Pancreas (tissue), 10 donors: ENCODE measurements at regions not wholly inside any gene's neighbourhood (a gene's known extent, or its start where the extent isn't known, plus 50 kb on each side); places are given as distances from the start of the nearest gene placed in this dataset.

ENCODE experiments used
- ATAC-seq, 4 donors: fragments of 200-7000 bp; cut with Tn5 transposase; one replicate each; pipeline versions ENCODE4 v1.8.0 to v1.9.1; 2020; ENCODE audit warnings: mild to moderate bottlenecking in 4 of 4, moderate library complexity in 4 of 4
- DNase-seq, 6 donors: peaks; one replicate each; pipeline ENCODE4 v3.0.0-alpha.2; 2020
- FAIRE-seq: peaks from 2 replicates; lab custom pipeline; 2012; peaks lifted over from hg19 to GRCh38; lab: Jason Lieb, UNC
- H3K27ac ChIP-seq, 4 donors: fragments of 200-600 bp; sonication (generic); 1 replicate in 3 of 4; 2 replicates in 1 of 4; pipeline versions ENCODE4 v1.5.0 to v1.8.0; 2020
- H3K27me3 ChIP-seq, 4 donors: fragments of 200-600 bp; one replicate each; pipeline ENCODE4 v1.8.0; 2021
- H3K36me3 ChIP-seq, 3 donors: fragments of 200-600 bp; sonication (generic) in 1 of 3; one replicate each; pipeline versions ENCODE4 v1.5.0 to v1.8.0; 2020 to 2021
- H3K4me1 ChIP-seq, 3 donors: fragments of 200-600 bp; one replicate each; pipeline ENCODE4 v1.8.0; 2021
- H3K4me3 ChIP-seq, 4 donors: fragments of 200-600 bp; sonication (generic) in 2 of 4; one replicate each; pipeline versions ENCODE4 v1.5.0 to v1.8.0; 2020 to 2021
- H3K9me3 ChIP-seq, 4 donors: fragments of 200-600 bp; one replicate each; pipeline ENCODE4 v1.8.0; 2021
- WGBS, 2 donors: extraction: QIAGEN DNeasy Blood & Tissue Kit; methylation state at CpG; one replicate each; pipeline ENCODE4 v1.1.7; 2013; 5-methylcytosine and 5-hydroxymethylcytosine counted together
- intact Hi-C, 3 donors: fragments of 100-400 bp; cut with DNase I; formaldehyde crosslinking; loops; one replicate each; pipeline versions ENCODE4 v1.11.1 to v1.14.2; 2022
- TF ChIP-seq, protein P1 (sequence below), 4 donors: fragments of 200-600 bp; sonication (generic) in 3 of 4; IDR thresholded peaks; one replicate each; pipeline versions ENCODE4 v1.5.0 to v1.8.0; 2021; ENCODE audit warnings: antibody characterized with exemption in 4 of 4
- donor health status: healthy with polysubstance abuse.
- donor health status: DM: no; HTN: no; CAD: no; lungs with moderate emphysema.
- donor health status: DM: no; HTN: no; CAD: no.
- donor health status: control.
- donor health status: control.
- donor health status: Bipolar disorder and iron deficiency.
- donor health status: DM: yes; HTN: yes; CAD: no.
- donor health status: DM: no; HTN: no; CAD: no.
- donor health status: DM: no; HTN: no; CAD: no.
- donor health status: DM: yes; HTN: yes; CAD: no.

DNA sequence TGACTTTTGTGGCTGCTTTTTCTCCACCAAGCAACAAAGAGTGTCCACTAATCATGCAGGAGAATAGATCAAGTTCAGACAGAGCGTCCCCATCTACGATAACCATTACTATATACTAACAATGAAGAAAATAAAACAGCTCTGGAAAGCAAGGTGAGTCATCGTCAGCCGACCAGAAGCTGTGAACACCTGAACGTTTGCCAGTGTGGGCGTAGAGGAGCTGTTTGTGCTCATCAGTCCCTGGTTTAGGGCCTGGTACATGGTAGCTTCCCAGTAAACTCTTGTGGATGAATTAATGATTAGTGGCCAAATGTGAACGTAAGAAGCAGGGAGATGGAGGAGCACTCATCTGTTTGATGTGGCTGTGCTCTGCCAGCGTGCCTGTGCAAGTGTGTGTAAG is 180.7 kb downstream of the EVX1 start:
- 59 to 72% methylated on average over 8 of the region's 8 CpGs for WGBS, 2 donors
- H3K27me3 ChIP-seq, result no peaks in the 10 kb centered on the region
- peak overlapping the region in 1 of 4 donors; percentile 15 for H3K27ac ChIP-seq
- ATAC-seq (peak in 3 of 4 donors; percentile 28 to 56 (median 49)), FAIRE-seq (no peak), DNase-seq (peak in 1 of 6 donors; percentile 18)
- TF ChIP-seq, protein P1, sequence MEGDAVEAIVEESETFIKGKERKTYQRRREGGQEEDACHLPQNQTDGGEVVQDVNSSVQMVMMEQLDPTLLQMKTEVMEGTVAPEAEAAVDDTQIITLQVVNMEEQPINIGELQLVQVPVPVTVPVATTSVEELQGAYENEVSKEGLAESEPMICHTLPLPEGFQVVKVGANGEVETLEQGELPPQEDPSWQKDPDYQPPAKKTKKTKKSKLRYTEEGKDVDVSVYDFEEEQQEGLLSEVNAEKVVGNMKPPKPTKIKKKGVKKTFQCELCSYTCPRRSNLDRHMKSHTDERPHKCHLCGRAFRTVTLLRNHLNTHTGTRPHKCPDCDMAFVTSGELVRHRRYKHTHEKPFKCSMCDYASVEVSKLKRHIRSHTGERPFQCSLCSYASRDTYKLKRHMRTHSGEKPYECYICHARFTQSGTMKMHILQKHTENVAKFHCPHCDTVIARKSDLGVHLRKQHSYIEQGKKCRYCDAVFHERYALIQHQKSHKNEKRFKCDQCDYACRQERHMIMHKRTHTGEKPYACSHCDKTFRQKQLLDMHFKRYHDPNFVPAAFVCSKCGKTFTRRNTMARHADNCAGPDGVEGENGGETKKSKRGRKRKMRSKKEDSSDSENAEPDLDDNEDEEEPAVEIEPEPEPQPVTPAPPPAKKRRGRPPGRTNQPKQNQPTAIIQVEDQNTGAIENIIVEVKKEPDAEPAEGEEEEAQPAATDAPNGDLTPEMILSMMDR (IDR thresholded peaks at IDR 0.05), result no peak
- intact Hi-C loops, result no loop called here
- H3K9me3 ChIP-seq, result no peaks in the 10 kb centered on the region
- no peak overlapping the region for H3K4me3 ChIP-seq
- H3K36me3 ChIP-seq, result no peaks in the 10 kb centered on the region
- H3K4me1 ChIP-seq, result peaks cover 0 to 5% (median 0%) of the 10 kb centered on the region in 3 donors

DNA sequence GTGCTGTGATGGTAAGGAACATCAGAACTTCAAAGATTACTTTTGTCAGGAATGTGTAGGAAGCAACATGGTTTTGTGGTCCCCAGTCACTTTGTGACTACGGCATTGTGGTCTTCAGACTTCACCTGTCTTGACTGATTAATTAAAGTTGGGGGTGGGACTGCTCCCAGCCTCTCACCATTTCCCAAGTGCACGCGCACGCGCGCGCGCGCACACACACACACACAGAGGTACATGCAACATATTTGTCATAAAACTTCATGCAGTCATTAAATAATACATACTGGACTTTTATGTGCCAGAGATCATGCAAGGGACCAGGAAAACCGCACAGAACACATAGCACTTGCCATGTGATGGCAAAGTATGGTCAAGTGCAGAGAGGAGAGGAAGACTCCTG is 181.2 kb downstream of the EVX1 start:
- no peaks in the 10 kb centered on the region for H3K36me3 ChIP-seq
- H3K4me1 ChIP-seq, result peaks cover 0 to 5% (median 0%) of the 10 kb centered on the region in 3 donors
- TF ChIP-seq, protein P1 (IDR thresholded peaks at IDR 0.05), result no peak
- H3K9me3 ChIP-seq, result no peaks in the 10 kb centered on the region
- no peak for FAIRE-seq
- peak overlapping the region in 1 of 4 donors; percentile 15 for H3K27ac ChIP-seq
- WGBS, 2 donors, result 80 to 83% methylated on average over 10 of the region's 10 CpGs
- no peak for ATAC-seq
- no peak for DNase-seq
- H3K27me3 ChIP-seq, result no peaks in the 10 kb centered on the region
- intact Hi-C loops, result no loop called here
- no peak overlapping the region for H3K4me3 ChIP-seq

DNA sequence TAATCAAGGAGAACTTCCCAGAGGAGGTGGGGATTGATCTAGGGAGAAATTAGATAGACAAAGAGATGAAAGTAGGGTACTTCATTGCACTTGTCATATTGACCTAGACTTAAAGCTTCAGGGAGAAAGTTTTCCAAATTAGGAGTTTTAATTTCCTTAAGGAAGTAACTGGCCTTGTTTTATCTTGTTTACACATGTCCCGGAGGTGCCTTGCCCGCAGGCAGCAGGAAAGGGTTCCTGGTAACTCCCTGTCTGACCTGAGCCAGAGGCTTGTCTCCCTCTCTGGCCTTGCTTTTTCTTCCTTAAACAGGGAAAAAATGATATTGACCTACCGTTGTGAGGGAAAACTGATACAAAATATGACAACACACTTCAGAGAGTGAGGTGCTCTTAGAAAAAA is 181.6 kb downstream of the EVX1 start:
- ATAC-seq, result peak in 3 of 4 donors; percentile 19 to 65 (median 38)
- FAIRE-seq, result no peak
- no peak for DNase-seq
- WGBS, 2 donors, result 8 to 14% methylated on average over 3 of the region's 3 CpGs
- no peaks in the 10 kb centered on the region for H3K27me3 ChIP-seq
- peaks cover 0 to 5% (median 0%) of the 10 kb centered on the region in 3 donors for H3K4me1 ChIP-seq
- intact Hi-C loops, result no loop called here
- H3K27ac ChIP-seq, result peak overlapping the region in 1 of 4 donors; percentile 22
- H3K36me3 ChIP-seq, result no peaks in the 10 kb centered on the region
- H3K9me3 ChIP-seq, result no peaks in the 10 kb centered on the region
- no peak overlapping the region for H3K4me3 ChIP-seq
- TF ChIP-seq, protein P1 (IDR thresholded peaks at IDR 0.05), result no peak

DNA sequence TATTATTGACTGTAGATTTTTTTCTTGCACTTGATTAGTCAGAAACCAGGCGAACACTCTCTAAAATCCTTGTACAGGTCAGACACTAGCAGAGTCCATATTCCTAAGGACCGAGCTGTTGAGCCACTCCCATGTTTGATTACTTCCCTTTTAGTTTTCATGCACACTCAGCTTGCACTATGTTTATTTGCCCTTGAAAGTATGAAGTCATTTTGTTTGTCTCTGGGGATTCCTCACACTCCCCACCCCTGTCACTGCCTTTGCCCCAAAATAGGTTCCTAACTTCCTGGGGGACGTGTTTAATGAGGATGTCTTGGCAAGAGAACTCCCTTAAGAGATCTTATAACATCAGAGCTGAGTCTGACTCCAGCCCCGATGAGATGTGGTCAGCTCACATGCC is 182.1 kb downstream of the EVX1 start:
- ATAC-seq (peak in 3 of 4 donors; percentile 25 to 47 (median 34)), DNase-seq (no peak), FAIRE-seq (no peak)
- Histone ChIP-seq H3K27me3 (no peaks in the 10 kb centered on the region), H3K4me3 (no peak overlapping the region), H3K36me3 (no peaks in the 10 kb centered on the region), H3K4me1 (peaks cover 0 to 5% (median 0%) of the 10 kb centered on the region in 3 donors), H3K9me3 (no peaks in the 10 kb centered on the region), H3K27ac (peak overlapping the region in 1 of 4 donors; percentile 22)
- TF ChIP-seq, protein P1 (IDR thresholded peaks at IDR 0.05), result no peak
- intact Hi-C loops, result no loop called here
- whole genome bisulfite sequencing, 2 donors, result 39 to 42% methylated on average over 4 of the region's 4 CpGs

DNA sequence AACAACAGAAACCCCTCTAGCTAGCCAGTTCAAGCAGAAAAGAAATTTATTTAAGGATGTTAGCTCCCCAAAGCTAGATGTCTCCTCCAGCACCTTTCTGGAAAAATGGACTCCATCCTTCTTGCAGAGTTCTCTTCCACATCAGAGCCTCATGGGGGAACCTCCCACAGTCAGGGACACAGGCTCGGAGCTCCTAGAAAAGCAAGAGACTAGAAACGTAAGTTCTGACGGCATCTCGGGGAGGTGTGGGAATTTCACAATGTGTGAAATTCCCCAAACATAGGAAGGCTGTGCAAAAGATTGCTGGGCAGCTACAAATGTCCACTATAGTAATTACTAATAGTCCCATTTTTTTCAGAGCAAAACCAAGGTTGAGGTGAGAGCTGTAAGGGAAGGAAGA is 184.8 kb downstream of the EVX1 start:
- no peaks in the 10 kb centered on the region for H3K9me3 ChIP-seq
- ATAC-seq, result no peak
- H3K4me3 ChIP-seq, result no peak overlapping the region
- H3K36me3 ChIP-seq, result no peaks in the 10 kb centered on the region
- H3K27ac ChIP-seq, result no peak overlapping the region
- intact Hi-C loops, result no loop called here
- DNase-seq, result no peak
- TF ChIP-seq, protein P1 (IDR thresholded peaks at IDR 0.05), result no peak
- no peak for FAIRE-seq
- H3K27me3 ChIP-seq, result no peaks in the 10 kb centered on the region
- WGBS, 2 donors, result 65 to 67% methylated on average over 4 of the region's 4 CpGs
- no peaks in the 10 kb centered on the region for H3K4me1 ChIP-seq
